IMR-90 (cell line): ENCODE measurements at regions not wholly inside any gene's neighbourhood (a gene's known extent, or its start where the extent isn't known, plus 50 kb on each side); places are given as distances from the start of the nearest gene placed in this dataset.

Source experiments
- ATAC-seq: fragments of 200-7000 bp; cut with Tn5 transposase; 2 replicates; pipeline ENCODE4 v1.9.1; 2020; ENCODE audit warnings: low read depth, mild to moderate bottlenecking, moderate library complexity
- BruUV-seq: library from RNA; stranded (reverse); fragments of 400-500 nt; replicated peaks from 2 replicates; lab custom pipeline; 2021; lab: Mats Ljungman, UMichigan
- CTCF ChIA-PET: fragments of 300-600 bp; formaldehyde crosslinking; extraction: SDS; loops from one replicate; lab custom pipeline; 2021; ENCODE audit warnings: antibody characterized with exemption; lab: Yijun Ruan, JAX
- POLR2A ChIA-PET: fragments of 300-600 bp; sonication (Branson Sonifier 250); formaldehyde crosslinking; loops from one replicate; lab custom pipeline; 2022; ENCODE audit warnings: antibody characterized with exemption; ENCODE audit not compliant: unreplicated experiment; lab: Charles Lee
- DNase-seq: peaks from one replicate; pipeline ENCODE4 v3.0.0; 2013
- H2AFZ ChIP-seq: replicated peaks from 2 replicates; pipeline ENCODE3; 2013; ENCODE audit warnings: low read length, mild to moderate bottlenecking; ENCODE audit not compliant: poor library complexity
- H2AK5ac ChIP-seq: 2 replicates; pipeline ENCODE4 v1.6.1; 2013; ENCODE audit warnings: low read depth, low read length, inconsistent platforms
- H2AK9ac ChIP-seq: replicated peaks from 2 replicates; pipeline ENCODE3; 2013; ENCODE audit warnings: mild to moderate bottlenecking, low read depth, low read length, moderate library complexity; ENCODE audit not compliant: poor library complexity
- H2BK120ac ChIP-seq: 2 replicates; pipeline ENCODE4 v1.6.1; 2013; ENCODE audit warnings: low read depth, low read length, inconsistent platforms
- H2BK15ac ChIP-seq: 3 replicates; pipeline ENCODE4 v1.6.1; 2013; ENCODE audit warnings: low read depth, low read length, inconsistent platforms
- H2BK20ac ChIP-seq: 2 replicates; pipeline ENCODE4 v1.6.1; 2013; ENCODE audit warnings: low read depth, mild to moderate bottlenecking, inconsistent platforms, low read length, moderate library complexity
- H2BK5ac ChIP-seq: 2 replicates; pipeline ENCODE4 v1.6.1; 2013; ENCODE audit warnings: mild to moderate bottlenecking, low read depth, low read length, inconsistent platforms; ENCODE audit not compliant: poor library complexity, severe bottlenecking
- H3K14ac ChIP-seq: replicated peaks from 2 replicates; pipeline ENCODE4 v1.6.1; 2013; ENCODE audit warnings: low read depth, low read length, inconsistent platforms
- H3K18ac ChIP-seq: 2 replicates; pipeline ENCODE4 v1.6.1; 2013; ENCODE audit warnings: low read depth, low read length, control low read depth
- H3K23ac ChIP-seq: 2 replicates; pipeline ENCODE4 v1.6.1; 2013; ENCODE audit warnings: low read depth, low read length, inconsistent platforms
- H3K27ac ChIP-seq: 2 replicates; pipeline ENCODE4 v1.5.1; 2013; ENCODE audit warnings: mild to moderate bottlenecking, control low read depth, low read length; ENCODE audit not compliant: insufficient read depth
- H3K27me3 ChIP-seq: 2 replicates; pipeline ENCODE4 v1.6.1; 2013; ENCODE audit warnings: low read length; ENCODE audit not compliant: control insufficient read depth, insufficient read depth
- H3K36me3 ChIP-seq: 2 replicates; pipeline ENCODE4 v1.6.1; 2013; ENCODE audit warnings: low read length, mixed read lengths; ENCODE audit not compliant: control insufficient read depth, insufficient read depth
- H3K4ac ChIP-seq: 2 replicates; pipeline ENCODE4 v1.6.1; 2013; ENCODE audit warnings: low read depth, low read length, inconsistent platforms
- H3K4me1 ChIP-seq: 2 replicates; pipeline ENCODE4 v1.6.1; 2013; ENCODE audit warnings: low read length, mixed read lengths; ENCODE audit not compliant: control insufficient read depth, insufficient read depth
- H3K4me2 ChIP-seq: 2 replicates; pipeline ENCODE4 v1.6.1; 2013; ENCODE audit warnings: low read depth, mild to moderate bottlenecking, control low read depth, low read length, moderate library complexity
- H3K4me3 ChIP-seq: 2 replicates; pipeline ENCODE4 v1.5.1; 2013; ENCODE audit warnings: low read depth, mild to moderate bottlenecking, control low read depth, low read length, moderate library complexity; ENCODE audit not compliant: insufficient read depth
- H3K56ac ChIP-seq: 2 replicates; pipeline ENCODE4 v1.6.1; 2013; ENCODE audit warnings: low read length, inconsistent platforms; ENCODE audit not compliant: insufficient read depth; ENCODE audit errors: extremely low read depth
- H3K79me1 ChIP-seq, 2 experiments: 2 replicates each; pipeline ENCODE4 v1.6.1; 2013; ENCODE audit warnings: low read length in 2 of 2, inconsistent platforms in 1 of 2, low read depth in 1 of 2
- H3K9ac ChIP-seq: 2 replicates; pipeline ENCODE4 v1.6.1; 2013; ENCODE audit warnings: low read depth, low read length, control low read depth
- H3K9me1 ChIP-seq: 2 replicates; pipeline ENCODE4 v1.6.1; 2013; ENCODE audit warnings: low read length, inconsistent platforms; ENCODE audit not compliant: insufficient read depth
- H3K9me3 ChIP-seq: 2 replicates; pipeline ENCODE4 v1.6.1; 2013; ENCODE audit warnings: low read length; ENCODE audit not compliant: control insufficient read depth, insufficient read depth
- H4K20me1 ChIP-seq: 2 replicates; pipeline ENCODE4 v1.6.1; 2013; ENCODE audit warnings: low read length, inconsistent platforms; ENCODE audit not compliant: insufficient read depth
- H4K5ac ChIP-seq: 2 replicates; pipeline ENCODE4 v1.6.1; 2013; ENCODE audit warnings: mild to moderate bottlenecking, low read depth, low read length, control low read depth
- H4K8ac ChIP-seq, 2 experiments: 2 replicates each; pipeline ENCODE4 v1.6.1; 2013; ENCODE audit warnings: low read depth in 2 of 2, low read length in 2 of 2, control low read depth in 1 of 2, inconsistent platforms in 1 of 2
- H4K91ac ChIP-seq: 2 replicates; pipeline ENCODE4 v1.6.1; 2013; ENCODE audit warnings: low read depth, low read length, inconsistent platforms; ENCODE audit not compliant: insufficient read depth
- POLR2A ChIP-seq: IDR thresholded peaks from 2 replicates; pipeline ENCODE4 v1.6.1; 2012; ENCODE audit warnings: mild to moderate bottlenecking, low read depth, low read length
- SMC3 ChIP-seq: fragments of 150-350 bp; IDR thresholded peaks from 2 replicates; pipeline ENCODE4 v1.6.1; 2016; ENCODE audit warnings: low read depth, mild to moderate bottlenecking, antibody characterized with exemption, low read length, moderate library complexity
- WGBS, 2 experiments: methylation state at CpG; one replicate each; pipeline versions ENCODE4 v1.1.5 to v1.1.7; 2013; ENCODE audit warnings: missing lambda C conversion rate in 2 of 2; ENCODE audit not compliant: insufficient read length in 1 of 2; ENCODE audit errors: extremely low coverage in 2 of 2; 5-methylcytosine and 5-hydroxymethylcytosine counted together
- dilution Hi-C: fragments of 300-500 bp; cut with HindIII; formaldehyde crosslinking; loops from one replicate; pipeline ENCODE4 v1.14.3; 2018; ENCODE audit warnings: low sequenced_read_pairs; ENCODE audit not compliant: unreplicated experiment
- in situ Hi-C: fragments of 300-500 bp; cut with MboI; formaldehyde crosslinking; loops from 3 replicates; pipeline ENCODE4 v1.14.3; 2019; ENCODE audit warnings: low sequenced_read_pairs, inconsistent platforms, mixed read lengths
- intact Hi-C: fragments of 100-400 bp; cut with micrococcal nuclease; formaldehyde crosslinking; loops from 2 replicates; pipeline ENCODE4 v1.10.0; 2022
- TF ChIP-seq, protein P1 (sequence below): fragments of 150-350 bp; IDR thresholded peaks from 2 replicates; pipeline ENCODE4 v1.6.1; 2017; ENCODE audit warnings: mild to moderate bottlenecking, antibody characterized with exemption, low read length, low read depth

DNA sequence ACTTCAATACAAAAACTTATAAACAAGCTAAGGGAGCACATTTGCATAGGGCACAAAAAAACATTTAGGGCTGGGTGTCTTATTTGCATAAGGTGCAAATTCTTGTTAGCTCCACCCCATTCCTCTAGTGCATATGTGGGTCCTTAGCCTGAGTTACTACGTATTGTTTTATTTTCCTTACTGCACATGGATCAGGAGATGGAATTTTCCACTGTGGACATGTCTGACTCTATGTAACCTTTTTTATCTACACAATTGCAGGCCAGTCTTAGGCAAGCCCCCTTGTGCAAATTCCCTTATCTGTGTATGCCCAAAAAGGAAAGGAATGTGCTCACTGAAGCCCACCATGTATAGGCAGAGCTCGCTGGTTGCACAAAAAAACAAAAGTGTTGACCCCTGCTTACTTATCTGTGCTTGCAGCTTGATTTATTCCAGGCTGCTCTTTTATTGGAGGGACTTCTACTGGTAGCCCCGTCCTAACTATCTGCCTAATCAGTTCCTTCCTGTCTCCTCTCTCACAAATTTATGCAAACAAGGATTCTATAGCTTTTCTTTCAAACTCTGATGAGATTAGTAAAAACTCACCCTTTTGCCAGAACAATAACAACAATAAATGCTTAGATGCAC, 359.0 kb upstream of the MAGEB16 start:
- H2AK5ac ChIP-seq: no peak overlapping the region
- no peak overlapping the region for H3K14ac ChIP-seq
- H4K91ac ChIP-seq: no peak overlapping the region
- H3K4ac ChIP-seq: no peak overlapping the region
- no peak overlapping the region for H2AK9ac ChIP-seq
- H2BK5ac ChIP-seq: no peak overlapping the region
- 0 out of 2 replicates have a peak, but pooled peaks cover 3% of the 10 kb centered on the region for H3K9me3 ChIP-seq
- H4K8ac ChIP-seq: no peak overlapping the region
- intact Hi-C loops: no loop called here
- no peaks in the 10 kb centered on the region for H3K79me1 ChIP-seq
- H3K23ac ChIP-seq: no peak overlapping the region
- H3K9ac ChIP-seq: no peak overlapping the region
- in situ Hi-C loops: no loop called here
- dilution Hi-C loops: no loop called here
- H4K20me1 ChIP-seq: no peaks in the 10 kb centered on the region
- H3K27me3 ChIP-seq: no peaks in the 10 kb centered on the region
- H3K18ac ChIP-seq: no peak overlapping the region
- ChIA-PET CTCF (no interaction called here), POLR2A (no interaction called here)
- no peak overlapping the region for H3K4me3 ChIP-seq
- no peak overlapping the region for H4K5ac ChIP-seq
- TF ChIP-seq POLR2A (no peak), SMC3 (no peak)
- TF ChIP-seq, protein P1, sequence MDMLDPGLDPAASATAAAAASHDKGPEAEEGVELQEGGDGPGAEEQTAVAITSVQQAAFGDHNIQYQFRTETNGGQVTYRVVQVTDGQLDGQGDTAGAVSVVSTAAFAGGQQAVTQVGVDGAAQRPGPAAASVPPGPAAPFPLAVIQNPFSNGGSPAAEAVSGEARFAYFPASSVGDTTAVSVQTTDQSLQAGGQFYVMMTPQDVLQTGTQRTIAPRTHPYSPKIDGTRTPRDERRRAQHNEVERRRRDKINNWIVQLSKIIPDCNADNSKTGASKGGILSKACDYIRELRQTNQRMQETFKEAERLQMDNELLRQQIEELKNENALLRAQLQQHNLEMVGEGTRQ: no peak
- H3K9me1 ChIP-seq: no peaks in the 10 kb centered on the region
- H3K4me2 ChIP-seq: no peak overlapping the region
- no peaks in the 10 kb centered on the region for H3K4me1 ChIP-seq
- no peak overlapping the region for H2BK120ac ChIP-seq
- no CpG with 5 or more reads among the region's 3 CpGs for WGBS, 2 experiments
- H2BK20ac ChIP-seq: no peak overlapping the region
- H3K36me3 ChIP-seq: no peaks in the 10 kb centered on the region
- no peak overlapping the region for H3K27ac ChIP-seq
- H3K56ac ChIP-seq: no peak overlapping the region
- DNase-seq (no peak), ATAC-seq (no peak)
- no peak overlapping the region for H2AFZ ChIP-seq
- no TSS peak for BruUV-seq
- no peak overlapping the region for H2BK15ac ChIP-seq
